HG03139 (cell line): ENCODE measurements at regions not wholly inside any gene's neighbourhood (a gene's known extent, or its start where the extent isn't known, plus 50 kb on each side); places are given as distances from the start of the nearest gene placed in this dataset.
"Not testable (repeated sequence)": the region's sequence is repeated elsewhere in the genome, so short reads cannot be mapped to it uniquely, and the experiment has no call there.

ENCODE experiments used
- ATAC-seq: cut with Tn5 transposase; IDR thresholded peaks from one replicate; pipeline ENCODE4 v1.9.1; 2021; ENCODE audit not compliant: unreplicated experiment

GRCh38 chr7:93048136-93048930 lies 69.4 kb downstream of the SAMD9 start:
- no peak for ATAC-seq

GRCh38 chr7:93047514-93048099 lies 70.2 kb downstream of the SAMD9 start:
- ATAC-seq: no peak

- ATAC-seq: no peak
Measured at GRCh38 chr7:93046641-93047040, 71.1 kb downstream of the SAMD9 start.

GRCh38 chr7:93044147-93044810 lies 73.5 kb downstream of the SAMD9 start:
- no peak for ATAC-seq

GRCh38 chr7:93043385-93043985 lies 74.3 kb downstream of the SAMD9 start:
- no peak for ATAC-seq

- no peak for ATAC-seq
Measured at GRCh38 chr7:93040355-93040754, 77.4 kb downstream of the SAMD9 start.

- no peak for ATAC-seq
Measured at GRCh38 chr7:93039786-93040185, 78.0 kb downstream of the SAMD9 start.

GRCh38 chr7:93039282-93039681 lies 78.5 kb downstream of the SAMD9 start:
- ATAC-seq: no peak

GRCh38 chr7:93036807-93037206 lies 81.0 kb downstream of the SAMD9 start:
- ATAC-seq: peak; percentile 87

- no peak for ATAC-seq
Measured at GRCh38 chr7:93036149-93036640, 81.6 kb downstream of the SAMD9 start.

- ATAC-seq: no peak
Measured at GRCh38 chr7:93031795-93032194, 86.0 kb downstream of the SAMD9 start.

- ATAC-seq: no peak
Measured at GRCh38 chr7:93030605-93031225, 87.1 kb downstream of the SAMD9 start.

- ATAC-seq: no peak
Measured at GRCh38 chr7:93029056-93029455, 88.7 kb downstream of the SAMD9 start.

GRCh38 chr7:93028610-93029009 lies 89.2 kb downstream of the SAMD9 start:
- ATAC-seq: no peak

GRCh38 chr7:93027044-93027443 lies 90.7 kb downstream of the SAMD9 start:
- ATAC-seq: no peak

- ATAC-seq: no peak
Measured at GRCh38 chr7:93026425-93026824, 91.4 kb downstream of the SAMD9 start.

GRCh38 chr7:93025389-93025788 lies 92.4 kb downstream of the SAMD9 start:
- ATAC-seq: no peak

GRCh38 chr7:93022931-93023478 lies 94.8 kb downstream of the SAMD9 start:
- not testable (repeated sequence) for ATAC-seq

- ATAC-seq: no peak
Measured at GRCh38 chr7:93021748-93022147, 96.0 kb downstream of the SAMD9 start.

GRCh38 chr7:93018716-93019115 lies 99.1 kb downstream of the SAMD9 start:
- ATAC-seq: no peak
